DND-41 (cell line): ENCODE measurements at regions not wholly inside any gene's neighbourhood (a gene's known extent, or its start where the extent isn't known, plus 50 kb on each side); places are given as distances from the start of the nearest gene placed in this dataset.

Source experiments
- ATAC-seq: fragments of 200-7000 bp; cut with Tn5 transposase; 3 replicates; pipeline ENCODE4 v1.9.1; 2021; ENCODE audit warnings: low read depth; ENCODE audit not compliant: insufficient read depth
- DNase-seq: peaks from one replicate; pipeline ENCODE4 v3.0.0-alpha.2; 2020
- H2AFZ ChIP-seq: 2 replicates; pipeline ENCODE4 v1.6.0; 2012; ENCODE audit warnings: low read depth, low read length
- H3K27ac ChIP-seq: 2 replicates; pipeline ENCODE4 v1.5.1; 2012; ENCODE audit warnings: low read length, inconsistent platforms
- H3K27me3 ChIP-seq: fragments of 200-600 bp; sonication (generic); 2 replicates; pipeline ENCODE4 v1.6.0; 2012; ENCODE audit warnings: low read length, mild to moderate bottlenecking, inconsistent platforms; ENCODE audit not compliant: insufficient read depth, poor library complexity
- H3K36me3 ChIP-seq: 2 replicates; pipeline ENCODE4 v1.5.1; 2012; ENCODE audit warnings: low read length, inconsistent platforms; ENCODE audit not compliant: insufficient read depth
- H3K4me1 ChIP-seq: 2 replicates; pipeline ENCODE4 v1.5.1; 2012; ENCODE audit warnings: mild to moderate bottlenecking, low read length; ENCODE audit not compliant: insufficient read depth
- H3K4me2 ChIP-seq: 2 replicates; pipeline ENCODE4 v1.6.0; 2012; ENCODE audit warnings: mild to moderate bottlenecking, moderate library complexity, low read length, inconsistent platforms; ENCODE audit not compliant: insufficient read depth
- H3K4me3 ChIP-seq, 2 experiments: fragments of 200-600 bp in 1 of 2; shearing (Covaris generic) in 1 of 2; 2 replicates each; pipeline ENCODE4 v1.5.1; 2012 to 2016; ENCODE audit warnings: inconsistent platforms in 2 of 2, low read length in 2 of 2, mild to moderate bottlenecking in 2 of 2, low read depth in 1 of 2, moderate library complexity in 1 of 2
- H3K79me2 ChIP-seq: 2 replicates; pipeline ENCODE4 v1.6.0; 2012; ENCODE audit warnings: low read length, inconsistent platforms; ENCODE audit not compliant: insufficient read depth
- H3K9ac ChIP-seq: 2 replicates; pipeline ENCODE4 v1.6.0; 2012; ENCODE audit warnings: low read depth, mild to moderate bottlenecking, inconsistent platforms, low read length, moderate library complexity
- H3K9me3 ChIP-seq: 2 replicates; pipeline ENCODE4 v1.5.1; 2012; ENCODE audit warnings: low read length, moderate library complexity, mild to moderate bottlenecking, inconsistent platforms; ENCODE audit not compliant: insufficient read depth, severe bottlenecking
- H4K20me1 ChIP-seq: 2 replicates; pipeline ENCODE4 v1.6.0; 2012; ENCODE audit warnings: low read length; ENCODE audit not compliant: insufficient read depth
- CTCF ChIP-seq: IDR thresholded peaks from 2 replicates; pipeline ENCODE4 v1.5.1; 2012; ENCODE audit warnings: borderline replicate concordance, low read length, moderate library complexity, mild to moderate bottlenecking; ENCODE audit not compliant: poor library complexity, severe bottlenecking; ENCODE audit errors: extremely low read depth
- EZH2 ChIP-seq: IDR thresholded peaks from 3 replicates; pipeline ENCODE4 v1.6.1; 2012; ENCODE audit warnings: borderline replicate concordance, low read depth, mild to moderate bottlenecking, moderate library complexity, low read length, inconsistent platforms; ENCODE audit not compliant: severe bottlenecking

- H2AFZ ChIP-seq, result no peak overlapping the region
- no peaks in the 10 kb centered on the region for H3K27me3 ChIP-seq
- H3K9me3 ChIP-seq, result no peaks in the 10 kb centered on the region
- H4K20me1 ChIP-seq, result no peaks in the 10 kb centered on the region
- no peak overlapping the region for H3K27ac ChIP-seq
- no peaks in the 10 kb centered on the region for H3K36me3 ChIP-seq
- TF ChIP-seq CTCF (no peak), EZH2 (no peak)
- H3K4me1 ChIP-seq, result no peaks in the 10 kb centered on the region
- ATAC-seq (no peak), DNase-seq (no peak)
- no peak overlapping the region for H3K4me3 ChIP-seq
- H3K4me2 ChIP-seq, result no peak overlapping the region
- H3K79me2 ChIP-seq, result no peaks in the 10 kb centered on the region
- H3K9ac ChIP-seq, result no peak overlapping the region
Observed at GRCh38 chr3:164416491-164417222, 661.6 kb downstream of the SI start.

DNA sequence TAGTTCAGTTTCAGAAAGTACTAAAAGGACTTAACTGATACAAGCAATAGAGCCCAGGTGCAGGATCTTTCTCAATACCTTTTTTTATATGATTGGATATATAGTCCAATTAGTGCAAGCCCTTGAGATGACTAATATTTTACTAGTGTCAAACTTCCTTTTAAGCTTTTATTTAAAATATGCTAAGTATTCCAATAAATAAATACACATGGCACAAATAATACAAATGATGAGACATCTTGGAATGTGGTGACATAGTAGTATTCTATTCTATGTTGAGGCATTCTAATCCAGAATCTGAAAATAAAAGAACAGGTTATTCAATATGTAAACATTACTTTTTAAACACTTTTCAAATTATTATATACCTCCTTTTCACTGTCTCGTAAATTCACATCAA is 670.0 kb downstream of the SI start:
- Histone ChIP-seq H3K36me3 (no peaks in the 10 kb centered on the region), H3K4me2 (no peak overlapping the region), H4K20me1 (no peaks in the 10 kb centered on the region), H3K79me2 (no peaks in the 10 kb centered on the region), H3K27ac (no peak overlapping the region), H3K4me3 (no peak overlapping the region), H3K4me1 (no peaks in the 10 kb centered on the region), H3K27me3 (no peaks in the 10 kb centered on the region), H3K9ac (no peak overlapping the region), H2AFZ (no peak overlapping the region), H3K9me3 (no peaks in the 10 kb centered on the region)
- no peak for TF ChIP-seq CTCF
- TF ChIP-seq EZH2, result no peak
- DNase-seq (no peak), ATAC-seq (no peak)

DNA sequence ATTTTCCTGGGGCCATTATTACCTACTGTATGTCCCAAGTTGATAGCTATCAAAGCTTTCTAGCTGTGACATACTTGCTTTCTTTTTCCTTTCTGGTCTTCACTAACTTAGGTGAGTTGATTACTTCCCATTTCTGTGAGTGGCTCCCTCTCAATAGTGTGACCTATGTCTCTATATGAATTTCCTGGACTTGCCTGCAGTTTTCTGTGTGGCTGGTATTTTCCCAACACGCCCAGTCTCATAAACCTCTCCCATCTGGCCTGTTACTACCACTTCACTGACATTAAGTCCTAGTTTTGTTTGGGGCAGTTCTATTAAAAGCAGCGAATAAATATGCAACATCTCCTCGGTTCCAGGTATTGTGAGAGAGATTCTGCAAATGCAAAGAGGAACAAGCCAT is 671.2 kb downstream of the SI start:
- Histone ChIP-seq H3K9me3 (no peaks in the 10 kb centered on the region), H3K9ac (no peak overlapping the region), H4K20me1 (no peaks in the 10 kb centered on the region), H3K27ac (no peak overlapping the region), H3K4me1 (no peaks in the 10 kb centered on the region), H3K27me3 (no peaks in the 10 kb centered on the region), H3K79me2 (no peaks in the 10 kb centered on the region), H3K4me3 (no peak overlapping the region), H2AFZ (no peak overlapping the region), H3K36me3 (no peaks in the 10 kb centered on the region), H3K4me2 (no peak overlapping the region)
- DNase-seq, result no peak
- ATAC-seq, result no peak
- no peak for TF ChIP-seq EZH2
- no peak for TF ChIP-seq CTCF

- no peak overlapping the region for H3K9ac ChIP-seq
- no peaks in the 10 kb centered on the region for H3K36me3 ChIP-seq
- DNase-seq (no peak), ATAC-seq (no peak)
- H3K9me3 ChIP-seq, result no peaks in the 10 kb centered on the region
- H3K27me3 ChIP-seq, result no peaks in the 10 kb centered on the region
- no peak overlapping the region for H3K27ac ChIP-seq
- H3K4me3 ChIP-seq, result no peak overlapping the region
- H2AFZ ChIP-seq, result no peak overlapping the region
- H3K79me2 ChIP-seq, result no peaks in the 10 kb centered on the region
- H3K4me2 ChIP-seq, result no peak overlapping the region
- no peaks in the 10 kb centered on the region for H4K20me1 ChIP-seq
- TF ChIP-seq EZH2, result no peak
- TF ChIP-seq CTCF, result no peak
- H3K4me1 ChIP-seq, result no peaks in the 10 kb centered on the region
Observed at GRCh38 chr3:164406281-164406680, 672.0 kb downstream of the SI start.
